Forelimb muscle (tissue), 1 donor: ENCODE measurements at regions not wholly inside any gene's neighbourhood (a gene's known extent, or its start where the extent isn't known, plus 50 kb on each side); places are given as distances from the start of the nearest gene placed in this dataset.
A peak's percentile ranks its signal among the peaks of the same experiment; 100 is the strongest.
"Not testable (repeated sequence)": the region's sequence is repeated elsewhere in the genome, so short reads cannot be mapped to it uniquely, and the experiment has no call there.

ENCODE experiments used
- DNase-seq: peaks from one replicate; pipeline ENCODE4 v3.0.0-alpha.2; 2013; ENCODE audit warnings: low read depth

DNA sequence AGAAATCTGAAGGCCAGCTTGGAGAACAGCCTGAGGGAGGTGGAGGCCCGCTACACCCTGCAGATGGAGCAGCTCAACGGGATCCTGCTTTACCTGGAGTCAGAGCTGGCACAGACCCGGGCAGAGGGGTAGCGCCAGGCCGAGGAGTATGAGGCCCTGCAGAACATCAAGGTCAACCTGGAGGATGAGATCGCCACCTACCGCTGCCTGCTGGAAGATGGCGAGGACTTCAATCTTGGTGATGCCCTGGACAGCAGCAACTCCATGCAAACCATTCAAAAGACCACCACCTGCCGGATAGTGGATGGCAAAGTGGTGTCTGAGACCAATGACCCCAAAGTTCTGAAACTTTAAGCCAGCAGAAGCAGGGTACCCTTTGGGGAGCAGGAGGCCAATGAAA, 318.4 kb downstream of the ZFHX3 start:
- DNase-seq = not testable (repeated sequence)

GRCh38 chr16:72728516-72728915, 319.4 kb downstream of the ZFHX3 start:
- no peak for DNase-seq

- DNase-seq = no peak
These were observed 320.4 kb downstream of the ZFHX3 start for GRCh38 chr16:72727565-72727964.

GRCh38 chr16:72725643-72726042, 322.3 kb downstream of the ZFHX3 start:
- DNase-seq = no peak

- no peak for DNase-seq
These were observed 324.1 kb downstream of the ZFHX3 start for GRCh38 chr16:72723781-72724180.

DNA sequence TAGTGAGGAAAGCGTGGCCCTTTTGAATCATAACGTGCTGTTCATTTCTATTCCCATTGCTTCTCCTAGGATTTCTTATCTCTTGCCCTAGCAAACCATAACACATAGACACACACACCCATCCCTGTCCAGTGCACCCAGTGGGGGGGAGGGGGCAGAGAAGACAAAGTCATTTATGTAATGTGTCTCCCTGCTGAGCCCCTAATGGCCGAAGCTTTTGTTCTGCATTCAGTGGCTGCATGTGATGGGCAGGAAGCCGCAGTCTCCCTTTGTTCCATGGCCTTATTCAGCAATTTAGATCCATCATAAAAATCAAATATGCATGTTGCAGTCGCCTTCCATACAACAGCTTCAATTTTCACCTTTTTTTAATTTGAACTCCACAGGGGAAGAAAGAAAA, 325.4 kb downstream of the ZFHX3 start:
- no peak for DNase-seq

DNA sequence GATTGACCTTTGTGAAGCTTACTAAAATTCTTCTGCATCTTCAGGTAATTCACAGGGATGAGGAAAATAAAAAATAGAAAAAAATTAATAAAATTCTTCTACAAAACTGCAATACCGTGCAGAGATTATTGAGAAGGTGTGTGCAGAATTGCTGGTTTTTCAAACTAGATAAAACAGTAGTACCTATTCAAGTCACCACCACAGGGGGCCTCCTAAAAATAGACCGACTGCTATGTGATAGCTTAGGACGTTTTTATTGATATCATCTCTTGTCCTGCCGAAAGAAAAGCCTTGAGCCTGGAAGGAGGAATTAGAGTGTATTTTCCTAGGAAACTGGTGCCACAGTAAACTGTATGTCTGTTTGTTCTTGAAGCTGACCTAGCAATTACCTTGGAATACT, 325.9 kb downstream of the ZFHX3 start:
- DNase-seq = no peak

DNA sequence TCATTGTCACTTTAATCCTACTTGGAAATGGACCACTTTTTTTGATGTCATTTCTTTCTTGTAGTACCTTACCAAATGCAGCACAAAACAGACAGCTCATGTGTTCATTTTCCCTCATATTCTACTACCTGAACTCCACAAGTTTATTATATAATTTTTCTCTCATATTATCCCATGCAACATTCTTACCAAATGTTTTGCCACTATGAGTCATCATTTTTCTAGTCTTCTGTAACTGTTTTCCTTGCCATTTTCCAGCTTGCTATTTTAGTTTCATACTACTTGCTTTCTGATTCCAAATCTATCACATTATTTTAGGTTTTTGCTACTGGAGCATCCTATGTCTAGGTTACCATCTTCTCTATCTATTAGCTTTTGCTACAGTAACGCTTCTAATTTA, 332.7 kb downstream of the ZFHX3 start:
- DNase-seq = no peak

GRCh38 chr16:72711823-72712222, 336.1 kb downstream of the ZFHX3 start:
- no peak for DNase-seq

DNA sequence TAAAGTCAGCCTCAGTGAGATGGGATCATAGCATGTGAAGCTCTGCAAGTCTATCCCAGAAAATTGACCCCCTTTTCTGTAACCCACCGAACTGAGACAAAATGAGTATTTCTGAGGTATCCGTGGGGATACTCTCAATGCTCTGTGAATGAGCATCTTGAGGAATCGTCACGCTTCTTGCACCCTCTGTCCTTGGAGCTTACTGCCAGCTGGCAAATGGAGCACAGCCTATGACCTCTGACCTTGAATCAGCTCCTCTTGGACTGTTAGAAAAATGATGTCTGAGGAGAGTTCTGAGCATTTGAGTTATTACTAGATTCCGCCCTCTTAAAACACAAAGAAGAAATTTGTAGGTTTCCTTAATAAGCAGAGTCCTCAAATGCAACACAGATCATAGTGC, 342.1 kb downstream of the ZFHX3 start:
- DNase-seq = no peak

DNA sequence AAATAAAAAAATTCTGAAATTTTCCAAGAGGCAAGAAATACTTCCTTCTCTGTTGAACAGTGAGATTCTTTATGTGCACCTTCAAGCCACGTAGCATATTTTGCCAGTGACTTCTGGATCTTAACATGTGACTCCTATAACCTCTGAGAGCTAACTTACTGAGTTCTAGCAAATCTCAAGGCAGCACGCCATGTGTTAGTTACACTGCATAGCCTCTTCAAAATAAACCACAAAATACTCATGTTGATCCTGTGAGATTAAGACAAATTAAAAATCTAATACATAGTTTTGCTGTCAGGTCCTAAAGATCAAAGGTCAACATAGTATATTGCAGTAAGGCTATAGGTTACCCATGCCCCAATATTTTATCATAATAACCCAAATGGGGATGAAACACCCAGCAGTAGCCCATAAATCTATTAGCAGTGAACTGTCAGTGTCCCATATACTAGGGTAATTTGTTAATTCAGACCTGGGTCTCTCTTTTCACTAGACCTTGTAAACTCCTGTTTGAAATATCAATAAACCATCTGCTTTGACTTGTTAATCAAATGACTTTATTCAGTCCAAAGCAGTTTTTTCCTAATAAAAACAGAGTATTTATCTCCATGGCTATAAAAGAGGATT, 343.1 kb downstream of the ZFHX3 start:
- no peak for DNase-seq

DNA sequence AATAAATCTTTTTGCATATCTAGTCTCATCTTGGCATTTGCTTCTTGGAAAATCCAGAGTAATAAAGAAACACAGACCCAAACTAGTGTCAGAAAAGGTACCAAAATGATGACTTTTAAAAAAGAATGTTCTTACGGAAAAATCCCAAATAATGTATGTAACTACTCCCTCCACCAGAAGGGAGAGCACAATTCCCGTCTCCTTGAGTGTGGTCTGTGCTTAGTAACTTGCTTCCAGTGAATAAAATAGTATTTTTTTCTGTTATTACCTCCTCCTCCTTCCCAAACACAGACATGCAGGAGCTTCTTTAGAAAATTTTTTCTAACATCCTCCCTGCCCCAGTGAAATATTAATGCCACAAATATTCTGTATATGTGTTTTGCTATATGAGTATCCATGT, 358.1 kb downstream of the ZFHX3 start:
- no peak for DNase-seq

DNA sequence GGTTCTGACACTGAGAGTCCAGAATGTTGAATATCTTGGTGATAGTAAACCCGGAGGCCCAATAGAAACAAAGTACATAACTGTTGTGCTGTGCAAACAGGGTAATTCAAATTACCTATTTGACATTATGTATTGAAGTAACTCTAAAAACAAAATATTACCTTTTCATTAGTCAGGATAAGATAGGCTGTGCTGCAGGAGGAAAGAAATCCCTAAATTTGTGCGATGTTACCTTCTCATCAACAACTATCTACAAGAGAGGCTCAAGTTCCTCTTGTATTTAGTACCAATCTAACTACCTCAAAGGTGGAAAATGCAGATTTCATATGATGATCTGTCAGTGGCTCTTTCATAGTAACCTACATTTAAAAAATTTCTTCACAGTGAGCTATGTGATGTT, 367.2 kb downstream of the ZFHX3 start:
- no peak for DNase-seq

DNA sequence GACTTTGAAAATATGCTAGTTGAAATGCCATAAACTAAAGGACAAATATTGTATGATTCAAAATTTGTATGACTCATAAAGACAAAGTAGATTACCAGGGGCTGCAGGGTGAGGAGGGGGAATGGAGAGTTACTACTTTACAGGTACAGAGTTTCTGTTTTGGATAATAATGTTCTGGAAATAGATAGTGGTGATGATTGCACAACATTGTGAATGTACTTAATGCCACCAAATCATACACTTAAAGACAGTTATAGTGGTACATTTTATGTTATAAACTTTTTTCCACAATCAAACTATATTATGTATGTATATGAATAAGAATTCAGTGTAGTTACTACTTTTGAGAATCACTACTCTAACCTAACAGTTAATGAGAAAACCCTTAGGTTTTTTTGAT, 368.1 kb downstream of the ZFHX3 start:
- no peak for DNase-seq

- DNase-seq = no peak
These were observed 370.1 kb downstream of the ZFHX3 start for GRCh38 chr16:72677662-72678447.

GRCh38 chr16:72673118-72673517, 374.8 kb downstream of the ZFHX3 start:
- no peak for DNase-seq

GRCh38 chr16:72666267-72666666, 381.7 kb downstream of the ZFHX3 start:
- no peak for DNase-seq

- DNase-seq = no peak
These were observed 382.2 kb downstream of the ZFHX3 start for GRCh38 chr16:72665701-72666100.

DNA sequence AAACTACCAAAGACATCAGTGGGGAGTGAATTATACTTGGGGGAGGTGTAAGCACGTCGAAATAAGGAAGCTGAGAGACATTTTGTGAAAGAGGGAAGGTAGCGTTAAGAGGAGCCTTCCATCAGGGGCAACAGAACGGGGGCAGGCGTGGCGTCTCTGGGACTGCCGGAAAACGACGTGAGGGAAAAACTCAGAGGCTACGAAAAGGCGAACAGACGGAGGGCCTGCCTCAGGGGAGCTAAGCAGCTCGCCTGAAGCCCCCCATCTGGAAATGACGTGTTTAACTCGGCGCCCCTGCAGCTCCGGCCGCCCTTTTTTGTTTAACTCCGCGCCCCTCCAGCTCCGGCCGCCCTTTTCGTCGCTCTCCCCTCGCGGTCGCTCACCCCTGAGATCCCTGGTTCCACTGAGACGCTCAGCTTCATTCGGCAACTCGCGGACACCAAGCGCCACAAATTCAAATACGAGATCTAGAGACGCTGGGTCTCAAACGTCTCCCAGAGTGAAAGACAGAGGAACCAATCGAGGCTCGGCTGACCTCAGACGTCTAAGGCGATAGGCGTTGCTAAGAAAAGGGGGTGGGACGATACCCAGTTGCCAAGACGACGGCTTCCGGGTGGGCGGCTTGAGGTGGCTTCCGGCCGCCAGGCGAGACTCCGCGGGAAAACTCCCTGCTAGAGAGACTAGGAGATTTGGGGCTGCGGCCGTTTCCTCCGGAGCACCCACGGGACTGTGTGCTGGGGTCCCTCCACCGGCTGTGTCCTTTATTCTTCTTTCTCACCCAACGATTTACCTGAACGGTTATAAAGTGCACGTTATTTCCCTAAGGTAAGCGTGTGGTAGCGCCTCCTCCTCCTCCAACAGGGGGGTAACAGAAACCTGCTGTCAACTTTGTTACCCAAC, 383.2 kb downstream of the ZFHX3 start:
- DNase-seq = peak; percentile 99

DNA sequence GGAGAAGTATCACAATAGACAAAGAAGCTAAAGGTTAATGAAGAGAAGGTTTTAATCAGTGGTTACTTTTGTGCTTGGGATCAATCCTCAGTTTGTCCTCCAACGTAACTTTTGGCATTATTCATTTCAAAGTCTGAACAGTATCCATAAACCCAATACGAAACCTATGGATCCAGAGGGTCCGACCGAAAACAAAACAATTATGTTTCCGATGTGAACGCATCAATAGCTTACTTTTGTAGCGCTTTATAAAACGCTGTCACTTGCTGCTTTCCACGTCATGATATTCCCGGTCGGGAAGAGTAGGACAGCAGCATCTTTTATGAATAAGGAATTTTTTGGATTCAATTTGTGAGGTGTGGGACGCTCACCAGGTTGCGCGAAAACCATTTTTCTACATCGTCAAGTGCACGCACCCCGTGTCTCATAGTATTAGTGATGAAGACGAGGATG, 383.8 kb downstream of the ZFHX3 start:
- DNase-seq = no peak

- no peak for DNase-seq
These were observed 388.8 kb downstream of the ZFHX3 start for GRCh38 chr16:72658888-72659717.

- DNase-seq = no peak
These were observed 390.1 kb downstream of the ZFHX3 start for GRCh38 chr16:72657791-72658190.
